ENCODE measurements at regions not wholly inside any gene's neighbourhood (a gene's known extent, or its start where the extent isn't known, plus 50 kb on each side); places are given as distances from the start of the nearest gene placed in this dataset.

DNA sequence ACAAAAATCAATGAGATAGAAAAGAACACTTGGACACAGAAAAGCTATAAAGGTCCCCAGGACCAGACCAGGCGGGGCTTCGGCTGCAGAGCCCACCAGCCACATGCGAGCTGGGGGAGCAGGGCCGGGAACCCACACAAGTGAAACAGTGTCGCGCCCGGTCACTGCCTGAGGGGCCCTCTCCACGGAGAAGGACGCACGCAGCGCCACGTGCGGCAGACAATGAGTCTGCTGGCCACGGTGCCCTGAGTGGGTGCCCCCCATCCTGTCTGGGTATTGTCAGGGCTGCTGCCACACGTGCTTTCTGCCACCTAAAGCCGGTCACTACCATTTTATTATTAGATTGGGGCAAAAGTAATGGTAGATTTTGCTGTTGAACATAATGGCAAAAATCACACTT lies 207.9 kb upstream of the HDAC4 start:
- DNase-seq, result no peak

DNA sequence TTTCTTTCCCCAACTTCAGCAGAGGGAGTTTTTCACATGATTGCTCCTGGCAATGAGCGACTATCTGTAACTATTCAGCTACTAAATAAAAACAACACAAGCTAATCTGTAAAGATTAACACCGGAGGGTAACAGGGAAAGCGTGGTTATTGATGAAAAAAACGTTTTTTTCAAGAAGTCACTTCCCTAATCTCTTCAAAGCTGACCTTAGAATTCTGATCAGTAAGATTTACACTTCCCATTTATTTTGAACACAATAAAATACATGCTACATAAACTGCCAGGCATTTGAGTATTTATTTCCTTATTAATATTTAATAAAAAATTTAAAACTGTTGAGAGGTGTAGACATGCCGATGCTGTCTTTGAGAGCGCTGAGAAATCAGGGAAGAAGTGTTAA lies 207.4 kb upstream of the HDAC4 start:
- DNase-seq, result no peak

DNA sequence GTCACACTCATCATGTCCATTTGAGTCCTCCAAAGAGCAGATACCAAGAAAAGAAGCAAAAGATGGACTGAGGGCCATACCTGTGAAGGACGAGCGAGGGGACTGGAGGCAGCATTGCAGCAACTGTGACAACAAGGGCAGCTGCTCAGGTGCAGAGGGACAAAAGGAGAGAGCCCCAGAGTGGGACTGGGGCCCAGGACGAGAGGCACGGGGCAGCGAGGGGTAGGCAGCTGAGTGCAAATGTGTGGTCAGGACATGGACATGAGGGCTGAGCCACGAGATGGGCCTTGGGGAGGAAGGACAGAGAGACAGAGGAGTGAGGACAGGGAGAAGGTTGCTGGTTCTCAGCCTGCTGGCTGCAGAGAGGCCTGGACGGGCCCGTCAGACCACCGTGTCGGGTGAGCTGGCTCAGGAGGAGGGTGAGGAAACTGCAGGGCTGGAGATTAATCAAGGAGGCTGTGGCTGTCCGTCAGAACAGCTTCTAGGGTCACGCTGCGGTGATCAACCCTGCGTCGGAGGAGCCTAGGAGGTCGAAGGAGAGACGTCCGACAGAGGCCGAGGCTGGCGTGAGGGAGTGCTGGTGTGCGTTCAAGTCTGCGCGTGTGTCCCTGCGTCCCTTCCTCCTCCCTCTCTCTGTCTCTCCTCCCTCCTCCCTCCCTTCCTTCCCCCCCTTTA lies 206.8 kb upstream of the HDAC4 start:
- no peak for DNase-seq

DNA sequence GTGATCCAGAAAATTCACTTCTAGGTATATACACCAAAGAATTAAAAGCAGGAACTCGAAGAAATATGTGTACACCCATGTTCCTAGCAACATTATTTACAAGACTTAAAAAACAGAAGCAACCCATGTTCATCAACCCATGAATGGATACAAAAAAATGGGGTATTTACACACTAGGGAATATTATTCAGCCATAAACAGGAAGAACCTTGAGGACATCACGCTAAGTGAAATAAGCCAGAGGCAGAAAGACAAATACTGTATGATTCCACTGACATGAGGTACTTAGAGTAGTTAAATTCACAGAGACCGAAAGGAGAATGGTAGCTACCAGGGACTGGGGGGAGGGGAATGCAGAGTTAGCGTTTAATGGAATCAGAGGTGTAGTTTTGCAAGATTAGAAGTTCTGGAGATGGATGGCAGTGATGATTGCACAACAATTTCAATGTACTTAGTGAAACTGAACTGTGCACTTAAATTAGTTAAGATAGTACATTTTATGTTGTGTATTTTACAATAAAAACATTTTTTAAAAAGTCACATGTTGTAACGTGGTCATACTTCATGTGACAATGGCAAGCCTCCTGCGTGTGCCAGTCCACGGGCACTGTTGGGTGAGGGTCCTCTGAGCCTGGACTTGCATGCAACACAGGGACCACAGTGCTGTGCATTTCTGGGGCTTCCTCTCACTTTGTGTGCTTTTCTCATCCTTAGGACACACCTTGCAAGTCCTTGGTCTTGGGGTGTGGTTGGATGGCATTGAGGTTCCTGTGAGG lies 206.1 kb upstream of the HDAC4 start:
- DNase-seq, result no peak

DNA sequence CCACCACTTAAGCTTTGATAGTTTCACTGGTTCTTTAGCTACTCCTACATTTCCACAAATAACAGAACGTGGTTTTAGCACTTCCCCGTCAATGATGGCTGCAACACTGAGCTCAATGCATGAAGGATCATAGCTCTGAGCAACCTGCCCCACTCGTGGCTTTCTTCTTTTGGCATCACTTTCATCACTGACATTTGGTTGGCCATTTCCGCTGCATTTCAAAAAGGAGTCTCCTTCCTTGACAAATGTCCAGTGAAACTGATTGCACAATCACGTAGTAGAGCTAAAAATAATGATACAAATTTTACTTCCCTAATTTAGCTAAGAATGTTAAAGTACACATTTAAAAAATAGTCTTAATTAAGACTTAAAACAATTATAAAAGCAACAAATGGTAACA lies 205.2 kb upstream of the HDAC4 start:
- no peak for DNase-seq

DNA sequence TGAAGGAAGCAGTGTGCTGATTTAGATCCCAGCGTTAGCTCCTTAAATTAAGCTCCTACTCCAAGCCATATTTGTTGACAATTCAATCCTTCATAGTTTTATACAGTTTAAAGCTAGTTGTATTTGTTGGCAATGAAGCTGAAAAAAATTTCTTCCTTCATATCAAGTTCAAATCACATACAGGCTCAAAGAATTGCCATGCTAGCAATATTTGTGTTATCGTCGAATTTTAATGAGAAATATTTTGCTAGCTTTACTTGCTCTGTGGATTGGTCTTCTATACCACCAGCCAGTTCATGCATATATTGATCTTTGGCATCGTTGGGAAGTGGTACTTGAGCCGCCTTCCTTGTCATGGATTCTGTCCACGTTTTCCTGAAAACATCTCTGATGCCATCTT lies 204.6 kb upstream of the HDAC4 start:
- DNase-seq, result no peak

DNA sequence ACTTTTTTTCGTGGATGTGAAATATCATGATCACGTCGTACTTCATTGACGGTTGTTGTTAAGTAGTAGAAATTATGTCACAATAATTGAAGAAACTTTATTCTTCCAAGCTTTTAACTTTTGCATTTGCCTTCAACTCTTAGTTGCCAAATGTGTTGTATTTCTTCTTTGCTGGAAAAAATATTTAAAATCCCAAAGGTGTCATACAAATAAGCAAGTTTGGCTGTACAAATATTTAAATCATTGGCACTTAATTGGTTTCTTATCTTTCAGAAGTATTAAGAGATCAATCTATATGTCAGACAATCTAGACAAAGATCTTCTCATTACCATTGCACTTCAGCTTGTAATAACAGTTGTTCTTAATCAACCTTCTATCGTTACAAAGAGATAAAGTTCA lies 204.0 kb upstream of the HDAC4 start:
- no peak for DNase-seq

DNA sequence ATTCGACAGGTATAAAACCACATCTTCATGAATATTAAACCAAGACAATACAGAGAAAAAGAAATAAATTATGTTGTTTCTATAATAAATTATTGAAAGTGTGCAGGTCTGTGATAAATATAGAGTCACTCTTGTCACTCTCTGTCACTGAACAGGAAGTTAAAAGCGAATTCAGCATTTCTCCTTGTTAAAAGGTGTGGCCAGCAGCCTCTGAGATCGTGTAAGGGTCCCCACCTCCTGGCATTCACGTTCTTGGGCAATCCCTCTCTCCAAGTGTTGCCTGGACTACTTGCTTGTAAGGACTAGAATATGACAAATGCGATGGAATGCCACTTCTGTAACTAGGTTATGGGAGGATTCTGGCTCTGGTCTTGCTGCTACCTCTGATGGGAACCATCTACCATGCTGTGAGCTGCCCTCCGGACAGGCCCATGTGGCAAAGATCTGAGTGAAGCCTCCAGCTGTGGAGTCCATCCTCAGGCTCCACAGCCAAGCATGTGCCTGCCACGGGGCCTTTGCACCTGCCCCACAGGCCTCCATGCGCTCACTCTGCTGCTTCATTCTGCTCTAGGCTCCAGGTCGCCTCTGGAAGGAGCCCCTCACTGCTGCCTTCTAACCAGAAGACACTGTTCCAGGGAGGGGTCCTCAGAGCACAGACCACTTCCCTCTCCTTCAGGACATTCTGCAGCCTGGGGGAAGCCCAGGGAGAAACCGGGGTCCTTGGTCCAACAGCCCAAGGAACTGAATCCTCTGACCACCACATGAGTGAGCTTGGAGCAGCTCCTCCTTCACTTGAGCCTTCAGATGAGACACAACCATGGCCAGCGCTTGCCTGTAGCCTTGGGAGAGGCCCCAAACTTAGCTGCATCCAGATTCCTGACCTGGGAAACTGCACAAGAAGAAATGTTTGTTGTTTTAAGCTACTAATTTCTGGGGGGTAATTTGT lies 202.9 kb upstream of the HDAC4 start:
- DNase-seq, result no peak

DNA sequence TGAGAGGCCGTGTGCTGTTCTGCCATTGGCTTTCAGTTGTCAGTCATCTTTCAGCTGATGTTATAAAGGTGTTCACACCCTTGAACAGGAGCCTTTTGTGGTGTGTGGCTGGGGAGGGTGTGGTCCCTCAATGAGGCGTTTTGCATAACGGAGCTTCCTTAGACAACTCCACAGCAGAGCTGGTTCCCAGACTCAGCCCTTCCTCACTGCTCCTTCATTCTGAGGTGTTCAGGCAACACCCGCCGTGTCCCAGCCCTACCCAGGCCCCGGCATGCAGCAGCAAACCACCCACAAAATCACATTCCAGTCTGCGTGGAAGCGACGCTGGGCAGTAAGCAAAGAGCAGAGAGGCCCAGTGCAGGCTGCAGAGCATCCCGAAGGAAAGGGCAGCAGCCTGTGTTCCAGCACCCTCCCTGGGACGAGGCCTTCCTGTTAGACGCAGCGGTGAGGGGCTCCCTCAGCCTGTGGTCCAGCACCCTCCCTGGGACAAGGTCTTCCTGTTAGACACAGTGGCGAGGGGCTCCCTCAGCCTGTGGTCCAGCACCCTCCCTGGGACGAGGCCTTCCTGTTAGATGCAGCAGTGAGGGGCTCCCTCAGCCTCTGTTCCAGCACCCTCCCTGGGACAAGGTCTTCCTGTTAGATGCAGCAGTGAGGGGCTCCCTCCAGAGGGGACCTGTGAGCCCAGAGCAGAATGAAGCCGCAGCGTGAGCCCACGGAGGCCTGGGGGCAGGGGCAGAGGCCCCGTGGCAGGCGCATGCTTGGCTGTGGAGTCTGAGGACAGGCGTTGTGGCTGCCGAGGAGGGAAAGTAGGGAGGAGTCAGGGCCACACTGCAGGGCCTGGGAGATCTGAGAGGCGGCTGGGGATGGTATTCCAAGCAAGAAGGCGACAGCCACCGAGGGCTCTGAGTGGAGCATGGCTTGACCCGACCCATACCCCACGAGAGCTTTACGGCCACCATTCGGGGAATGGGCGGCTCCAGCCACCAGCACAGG lies 201.8 kb upstream of the HDAC4 start:
- no peak for DNase-seq

DNA sequence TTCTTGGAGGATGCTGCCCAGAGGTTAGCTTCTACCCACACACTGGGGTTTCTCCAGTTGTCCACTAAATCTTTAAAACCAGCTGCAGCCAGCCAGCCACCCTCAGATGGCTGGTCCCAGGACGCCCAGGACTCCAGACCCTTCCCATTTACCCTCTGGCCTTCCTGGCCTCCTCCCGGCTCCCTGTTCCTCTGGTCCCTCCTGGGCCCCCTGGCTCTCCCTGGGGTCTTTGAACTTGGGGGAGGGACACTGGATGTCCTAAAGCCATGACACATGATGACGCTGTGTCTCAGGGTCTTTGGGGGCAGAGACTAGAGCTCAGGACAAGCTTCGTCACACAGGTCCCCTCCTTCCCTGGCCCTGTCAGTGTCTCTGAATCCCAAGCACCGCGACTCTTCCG lies 201.1 kb upstream of the HDAC4 start:
- DNase-seq, result no peak

DNA sequence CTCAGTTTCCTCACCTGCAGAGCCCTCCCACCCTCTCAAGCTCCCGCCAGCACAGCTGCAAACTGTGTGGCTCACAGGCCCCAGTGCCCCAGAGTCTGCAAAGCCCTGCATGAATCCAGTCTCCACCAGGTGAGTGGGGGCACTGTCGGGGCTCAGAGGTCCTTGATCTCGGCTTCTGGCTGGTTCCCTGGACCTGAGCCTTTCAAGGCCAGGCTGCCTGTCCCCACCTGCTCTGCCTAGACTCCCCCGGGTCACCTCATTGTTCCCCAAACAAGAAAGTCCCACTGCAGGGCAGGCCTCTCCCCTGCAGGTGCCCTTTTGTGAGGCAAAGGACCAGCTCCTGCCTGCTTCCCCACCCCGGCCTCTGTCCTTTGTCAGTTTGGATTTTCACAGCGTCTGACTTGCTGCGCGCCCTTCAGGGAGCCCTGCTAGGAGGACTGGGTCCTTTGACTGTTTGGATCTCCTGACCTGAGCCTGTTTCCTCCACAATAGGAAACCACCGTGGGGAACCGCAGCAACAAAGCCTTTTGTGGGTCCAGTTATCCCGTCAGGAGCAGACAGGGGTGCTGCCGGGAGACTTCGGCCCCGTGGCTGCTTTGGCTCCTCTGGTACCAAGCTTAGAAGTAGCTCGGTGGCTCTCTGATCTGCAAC lies 200.5 kb upstream of the HDAC4 start:
- no peak for DNase-seq

DNA sequence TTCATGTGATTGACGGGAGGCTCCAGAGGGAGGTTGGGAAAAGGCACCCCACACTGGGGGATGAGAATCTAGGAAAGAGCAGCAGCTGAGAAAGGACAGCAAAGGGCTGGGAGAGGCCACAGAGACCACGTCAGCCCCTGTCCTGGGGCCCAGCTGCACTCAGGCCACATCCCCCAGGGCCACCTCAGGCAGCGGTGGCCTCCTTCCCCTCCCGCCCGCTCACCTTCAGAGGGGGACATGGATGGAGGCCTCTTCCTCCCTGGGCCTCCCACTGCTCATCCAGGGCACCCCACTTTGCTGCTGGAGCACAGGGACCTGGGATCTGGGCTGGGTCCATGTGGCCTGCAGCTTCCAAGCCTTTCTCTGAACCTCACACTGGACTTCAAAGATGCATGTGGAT lies 199.8 kb upstream of the HDAC4 start:
- DNase-seq, result no peak

DNA sequence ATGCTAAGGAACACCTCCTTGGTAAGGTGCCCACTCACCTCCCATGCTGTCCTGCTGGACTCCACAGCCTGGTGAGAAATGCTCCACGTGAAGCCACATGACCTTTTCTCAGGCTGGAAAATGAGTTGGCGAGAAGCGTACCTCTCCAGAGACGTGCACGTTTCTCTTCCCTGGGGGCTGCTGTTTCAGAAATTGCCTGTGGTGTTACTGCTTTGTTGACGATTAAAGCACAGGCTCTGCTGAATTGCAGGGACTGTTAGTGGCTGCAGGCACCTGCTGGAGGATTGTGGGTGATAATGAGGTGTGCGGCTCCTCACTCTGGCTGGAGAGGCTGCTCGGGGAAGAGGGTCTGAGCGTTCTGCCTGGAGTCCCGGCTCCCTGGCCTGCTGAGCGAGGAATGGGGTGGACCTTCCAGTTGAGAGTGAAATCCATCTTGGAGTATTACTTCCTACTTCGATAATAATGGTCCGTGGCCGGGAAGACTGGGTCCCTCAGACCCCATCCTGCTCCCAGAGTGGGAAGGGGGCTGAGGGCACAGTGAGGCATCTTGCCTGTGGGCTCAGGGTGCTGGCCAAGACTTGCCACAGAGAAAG lies 199.3 kb upstream of the HDAC4 start:
- no peak for DNase-seq

DNA sequence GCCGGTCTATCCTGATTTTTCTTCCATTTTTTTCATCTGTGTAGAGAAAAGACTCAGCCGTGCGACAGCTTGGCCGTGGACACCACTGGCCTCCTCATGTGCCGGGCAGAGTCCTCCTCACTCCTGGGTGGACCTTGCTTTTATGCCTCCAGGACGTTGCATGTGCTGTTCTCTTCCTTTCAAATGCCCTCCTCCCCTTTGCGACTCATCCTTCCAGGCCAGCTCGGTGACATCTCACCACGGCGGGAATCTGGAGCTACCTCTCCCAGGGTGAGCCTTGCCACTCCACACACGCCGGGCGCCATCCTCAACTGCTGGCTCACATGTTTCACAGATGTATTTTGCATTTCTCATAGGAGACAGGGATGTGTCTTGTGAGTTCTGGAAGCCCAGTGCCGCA lies 198.5 kb upstream of the HDAC4 start:
- no peak for DNase-seq

DNA sequence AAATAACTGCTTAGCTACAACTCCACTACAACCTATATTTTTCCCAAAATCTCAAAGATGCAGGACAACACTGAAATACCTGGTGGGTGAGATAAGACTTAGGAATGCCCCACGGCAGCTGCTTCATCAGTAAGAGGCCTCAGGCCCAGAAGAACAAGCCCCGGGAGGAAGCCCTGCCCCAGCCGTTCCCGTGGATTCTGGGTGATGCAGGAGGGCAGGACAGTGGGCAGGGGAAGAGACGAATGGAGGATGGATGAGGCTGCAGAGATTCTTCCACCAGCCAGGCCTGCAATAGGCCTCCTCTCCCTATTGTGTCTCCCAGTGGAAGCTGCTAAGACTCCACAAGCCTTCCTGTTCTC lies 197.9 kb upstream of the HDAC4 start:
- no peak for DNase-seq

DNA sequence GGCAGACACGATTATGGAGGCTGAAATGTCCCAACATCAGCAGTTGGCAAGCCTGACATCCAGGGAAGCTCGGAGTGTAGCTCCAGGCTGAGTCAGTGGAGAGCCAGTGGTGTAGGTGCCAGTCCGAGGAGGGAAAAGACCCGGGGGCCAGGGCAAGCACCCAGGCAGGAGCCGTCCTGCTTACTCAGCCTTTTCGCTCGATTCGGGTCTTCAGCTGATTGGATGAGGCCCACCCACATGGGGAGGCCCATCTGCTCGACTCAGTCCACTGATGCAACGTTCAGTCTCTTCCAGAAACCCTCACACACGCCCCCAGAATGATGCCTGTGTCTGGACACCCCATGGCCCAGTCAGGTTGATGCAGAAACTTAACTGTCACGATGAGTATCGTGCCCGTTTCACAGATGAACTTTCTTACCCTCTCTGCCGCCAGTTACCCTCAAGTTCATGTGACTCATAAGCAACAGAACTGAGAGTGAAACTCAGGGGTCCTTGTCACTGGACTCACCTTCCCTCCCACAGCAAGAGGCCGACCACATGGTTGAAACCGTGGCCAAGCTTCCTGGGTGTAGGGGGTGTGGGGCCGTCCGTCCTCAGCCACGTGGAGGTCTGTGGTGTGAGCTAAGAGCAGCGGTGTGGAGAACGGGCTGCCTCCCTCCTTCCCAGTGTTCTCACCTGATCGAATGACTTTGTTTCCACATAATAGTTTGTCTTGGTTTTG lies 197.4 kb upstream of the HDAC4 start:
- no peak for DNase-seq

DNA sequence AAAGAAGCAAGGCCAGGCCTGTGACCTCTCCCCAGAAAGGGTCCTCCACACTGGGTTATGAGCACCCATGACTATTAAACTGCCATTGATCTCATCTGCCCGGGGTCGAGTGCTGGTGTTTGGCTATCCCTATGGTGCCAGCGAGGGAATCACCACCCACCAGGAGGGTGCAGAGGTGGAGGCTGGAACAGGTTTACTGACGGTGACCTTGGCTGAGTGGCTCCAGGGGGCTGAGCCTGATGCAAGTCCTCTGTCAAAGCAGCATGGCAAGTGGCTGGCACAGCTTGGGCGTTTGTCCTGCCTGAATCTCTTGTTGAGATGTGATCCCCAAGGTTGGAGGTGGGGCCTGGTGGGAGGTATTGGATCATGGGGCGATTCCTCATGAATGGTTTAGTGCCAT lies 196.4 kb upstream of the HDAC4 start:
- no peak for DNase-seq

DNA sequence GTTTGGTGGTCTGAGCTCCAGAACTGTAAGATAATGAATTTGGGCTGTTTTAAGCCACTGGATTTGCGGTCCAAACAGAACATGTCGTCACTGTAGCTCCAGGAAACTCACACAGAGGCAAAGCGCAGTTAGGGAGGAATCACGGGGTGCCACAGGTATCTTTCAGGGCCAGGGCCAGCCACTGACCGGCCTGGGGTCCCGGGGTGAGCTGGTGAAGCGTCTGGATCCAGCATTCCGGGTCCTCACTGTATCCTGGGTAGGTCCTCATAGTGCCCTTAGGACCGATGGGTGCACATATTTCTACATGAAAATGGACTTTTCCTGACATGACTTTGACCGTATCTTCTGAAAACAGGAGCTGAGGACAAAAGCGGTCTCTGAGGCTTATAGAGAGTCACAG lies 196.0 kb upstream of the HDAC4 start:
- no peak for DNase-seq

DNA sequence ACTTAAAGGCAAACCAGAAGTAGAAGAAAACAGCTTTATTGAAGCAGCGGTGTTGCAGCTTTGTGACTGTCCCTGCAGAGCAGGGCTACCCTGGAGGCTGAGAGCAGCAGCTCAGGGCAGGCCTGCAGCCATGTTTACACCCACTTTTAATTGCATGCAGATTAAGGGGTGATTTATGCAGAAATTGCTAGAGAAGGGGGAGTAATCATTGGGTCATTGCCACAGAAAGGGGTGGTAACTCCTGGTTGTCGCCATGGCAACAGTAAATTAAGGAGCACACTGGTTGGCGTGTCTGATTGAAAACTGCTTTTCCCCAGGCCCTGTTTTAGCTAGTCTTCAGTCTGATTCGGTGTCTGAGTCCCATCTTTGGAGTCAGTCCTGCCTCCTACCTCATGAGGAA lies 195.4 kb upstream of the HDAC4 start:
- DNase-seq, result no peak

DNA sequence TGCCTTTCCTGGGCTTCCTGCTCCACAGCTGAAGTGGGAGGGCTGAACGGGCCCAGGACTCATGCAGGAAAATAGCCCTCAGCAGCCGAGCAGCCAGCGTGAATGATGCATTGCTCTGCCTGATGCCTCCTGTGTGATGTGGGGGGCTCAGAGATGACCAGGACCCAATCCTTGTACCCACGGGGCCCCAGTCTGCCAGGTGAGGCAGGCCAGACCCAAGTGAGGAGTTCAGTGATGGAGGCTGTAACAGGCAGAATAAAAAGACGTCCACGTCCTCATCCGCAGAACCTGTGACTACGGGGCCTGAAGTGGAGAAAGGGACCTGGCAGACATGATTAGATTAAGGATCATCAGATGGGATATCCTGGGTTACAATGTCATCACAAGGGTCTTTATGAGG lies 194.9 kb upstream of the HDAC4 start:
- no peak for DNase-seq
